T-helper 2 cell treated with Interferon-gamma antibody and Interleukin-4, amounts not matched to agents 100 ng/mL and 5 ng/mL, for 36 hours (primary cell): ENCODE measurements at regions not wholly inside any gene's neighbourhood (a gene's known extent, or its start where the extent isn't known, plus 50 kb on each side); places are given as distances from the start of the nearest gene placed in this dataset.

Experiments used
- intact Hi-C: fragments of 100-400 bp; cut with micrococcal nuclease; formaldehyde crosslinking; loops from one replicate; pipeline ENCODE4 v1.15.1; 2023

GRCh38 chr18:8536231-8536630 is 73.0 kb upstream of the RAB12 start:
- intact Hi-C loops: no loop called here

- intact Hi-C loops: no loop called here
These were observed 72.3 kb upstream of the RAB12 start for GRCh38 chr18:8536922-8537321.

GRCh38 chr18:8537400-8537799 is 71.8 kb upstream of the RAB12 start:
- intact Hi-C loops: no loop called here

- intact Hi-C loops: no loop called here
These were observed 70.3 kb upstream of the RAB12 start for GRCh38 chr18:8538935-8539334.

GRCh38 chr18:8546677-8547076 is 62.6 kb upstream of the RAB12 start:
- intact Hi-C loops: no loop called here

GRCh38 chr18:8548186-8548585 is 61.1 kb upstream of the RAB12 start:
- intact Hi-C loops: no loop called here

GRCh38 chr18:8549254-8549757 is 59.9 kb upstream of the RAB12 start:
- intact Hi-C loops: no loop called here

- intact Hi-C loops: no loop called here
These were observed 57.1 kb upstream of the RAB12 start for GRCh38 chr18:8552151-8552550.

- intact Hi-C loops: no loop called here
These were observed 54.9 kb upstream of the RAB12 start for GRCh38 chr18:8554354-8554753.

- intact Hi-C loops: no loop called here
These were observed 52.8 kb upstream of the RAB12 start for GRCh38 chr18:8556424-8556823.
